B cell (primary cell): ENCODE measurements at regions not wholly inside any gene's neighbourhood (a gene's known extent, or its start where the extent isn't known, plus 50 kb on each side); places are given as distances from the start of the nearest gene placed in this dataset.

Source experiments
- ATAC-seq: fragments of 200-7000 bp; cut with Tn5 transposase; one replicate; pipeline ENCODE4 v1.10.0; 2021; ENCODE audit warnings: low read depth, mild to moderate bottlenecking, moderate number of reproducible peaks, moderate library complexity
- CTCF ChIA-PET: fragments of 350-600 bp; sonication (Branson Sonifier 250); formaldehyde crosslinking; loops from one replicate; lab custom pipeline; 2021; ENCODE audit warnings: antibody characterized with exemption, inconsistent platforms; lab: Charles Lee
- POLR2A ChIA-PET: fragments of 350-600 bp; sonication (Branson Sonifier 250); formaldehyde crosslinking; loops from one replicate; lab custom pipeline; 2021; ENCODE audit warnings: antibody characterized with exemption; lab: Charles Lee
- DNase-seq: peaks from one replicate; pipeline ENCODE4 v3.0.0; 2013
- H2AFZ ChIP-seq: 2 replicates; pipeline ENCODE4 v1.6.1; 2012; ENCODE audit warnings: mild to moderate bottlenecking, low read depth, low read length; ENCODE audit not compliant: insufficient read depth, poor library complexity, severe bottlenecking
- H3K27ac ChIP-seq, 2 donors: 1 replicate in 1 of 2; 2 replicates in 1 of 2; pipeline ENCODE4 v1.5.1; 2012 to 2013; ENCODE audit warnings: low read length in 2 of 2, mild to moderate bottlenecking in 2 of 2, moderate library complexity in 1 of 2
- H3K27me3 ChIP-seq, 4 experiments: fragments of 200-600 bp in 1 of 4; sonication (generic) in 1 of 4; replicated peaks in 1 of 4; 1 replicate in 2 of 4; 2 replicates in 2 of 4; pipeline versions ENCODE4 v1.6.1 to v1.7.0; 2013 to 2016; ENCODE audit warnings: low read length in 3 of 4, mild to moderate bottlenecking in 2 of 4, mixed read lengths in 1 of 4, moderate library complexity in 1 of 4; ENCODE audit not compliant: insufficient read depth in 4 of 4, control insufficient read depth in 3 of 4; ENCODE audit errors: control extremely low read depth in 1 of 4
- H3K36me3 ChIP-seq, 2 experiments: replicated peaks in 1 of 2; 1 replicate in 1 of 2; 2 replicates in 1 of 2; pipeline versions ENCODE4 v1.6.1 to v1.7.1; 2013; ENCODE audit warnings: low read length in 1 of 2; ENCODE audit not compliant: insufficient read depth in 2 of 2, control insufficient read depth in 1 of 2; ENCODE audit errors: control extremely low read depth in 1 of 2, extremely low read depth in 1 of 2
- H3K4me1 ChIP-seq, 2 donors: fragments of 200-600 bp in 1 of 2; sonication (generic) in 1 of 2; 1 replicate in 1 of 2; 2 replicates in 1 of 2; pipeline versions ENCODE4 v1.5.1 to v1.6.1; 2013 to 2017; ENCODE audit warnings: low read length in 2 of 2; ENCODE audit not compliant: control insufficient read depth in 2 of 2, insufficient read depth in 2 of 2
- H3K4me2 ChIP-seq: replicated peaks from 2 replicates; pipeline ENCODE3; 2012; ENCODE audit warnings: mild to moderate bottlenecking, low read depth, low read length; ENCODE audit not compliant: poor library complexity, severe bottlenecking
- H3K4me3 ChIP-seq, 5 experiments: fragments of 200-600 bp in 1 of 5; sonication (generic) in 1 of 5; 1 replicate in 3 of 5; 2 replicates in 2 of 5; pipeline versions ENCODE4 v1.5.1 to v1.7.0; 2011 to 2016; ENCODE audit warnings: low read length in 4 of 5, mild to moderate bottlenecking in 4 of 5, low read depth in 2 of 5, control low read depth in 1 of 5, moderate library complexity in 1 of 5; ENCODE audit not compliant: insufficient read depth in 1 of 5; ENCODE audit errors: control extremely low read depth in 1 of 5, extremely low read depth in 1 of 5
- H3K79me2 ChIP-seq: fragments of 200-600 bp; sonication (generic); one replicate; pipeline ENCODE4 v1.6.0; 2016; ENCODE audit warnings: low read length; ENCODE audit not compliant: control insufficient read depth, insufficient read depth
- H3K9ac ChIP-seq: fragments of 200-600 bp; sonication (generic); 2 replicates; pipeline ENCODE4 v1.6.1; 2017; ENCODE audit warnings: mild to moderate bottlenecking, low read length, moderate library complexity
- H3K9me3 ChIP-seq, 3 donors: one replicate each; pipeline versions ENCODE4 v1.6.1 to v1.7.1; 2013; ENCODE audit warnings: low read length in 2 of 3; ENCODE audit not compliant: control insufficient read depth in 2 of 3, insufficient read depth in 1 of 3; ENCODE audit errors: control extremely low read depth in 1 of 3
- H4K20me1 ChIP-seq: 2 replicates; pipeline ENCODE4 v1.6.0; 2012; ENCODE audit warnings: mild to moderate bottlenecking, low read length; ENCODE audit not compliant: insufficient read depth, control insufficient read depth, poor library complexity, severe bottlenecking
- H3K27ac Mint-ChIP-seq: one replicate; pipeline ENCODE4 v1.8.0; 2021; ENCODE audit warnings: mixed read lengths
- H3K27me3 Mint-ChIP-seq: one replicate; pipeline ENCODE4 v1.8.0; 2021; ENCODE audit warnings: mixed read lengths
- H3K4me1 Mint-ChIP-seq: one replicate; pipeline ENCODE4 v1.8.0; 2021; ENCODE audit warnings: mixed read lengths
- H3K4me3 Mint-ChIP-seq: one replicate; pipeline ENCODE4 v1.8.0; 2021; ENCODE audit warnings: mixed read lengths
- H3K9me3 Mint-ChIP-seq: one replicate; pipeline ENCODE4 v1.8.0; 2022; ENCODE audit warnings: mixed read lengths; ENCODE audit not compliant: insufficient read depth
- CTCF ChIP-seq: fragments of 200-600 bp; IDR thresholded peaks from one replicate; pipeline ENCODE4 v1.8.0; 2022; ENCODE audit warnings: antibody characterized with exemption, mild to moderate bottlenecking
- EZH2 ChIP-seq: IDR thresholded peaks from 2 replicates; pipeline ENCODE4 v1.6.1; 2012; ENCODE audit warnings: borderline replicate concordance, low read depth, mild to moderate bottlenecking, moderate library complexity, low read length; ENCODE audit not compliant: insufficient read depth, poor library complexity, severe bottlenecking
- WGBS: methylation state at CpG from one replicate; pipeline ENCODE4 v1.1.5; 2013; ENCODE audit warnings: missing lambda C conversion rate; ENCODE audit not compliant: insufficient coverage; 5-methylcytosine and 5-hydroxymethylcytosine counted together
- intact Hi-C: fragments of 100-400 bp; cut with micrococcal nuclease; formaldehyde crosslinking; loops from one replicate; pipeline ENCODE4 v1.10.0; 2022

DNA sequence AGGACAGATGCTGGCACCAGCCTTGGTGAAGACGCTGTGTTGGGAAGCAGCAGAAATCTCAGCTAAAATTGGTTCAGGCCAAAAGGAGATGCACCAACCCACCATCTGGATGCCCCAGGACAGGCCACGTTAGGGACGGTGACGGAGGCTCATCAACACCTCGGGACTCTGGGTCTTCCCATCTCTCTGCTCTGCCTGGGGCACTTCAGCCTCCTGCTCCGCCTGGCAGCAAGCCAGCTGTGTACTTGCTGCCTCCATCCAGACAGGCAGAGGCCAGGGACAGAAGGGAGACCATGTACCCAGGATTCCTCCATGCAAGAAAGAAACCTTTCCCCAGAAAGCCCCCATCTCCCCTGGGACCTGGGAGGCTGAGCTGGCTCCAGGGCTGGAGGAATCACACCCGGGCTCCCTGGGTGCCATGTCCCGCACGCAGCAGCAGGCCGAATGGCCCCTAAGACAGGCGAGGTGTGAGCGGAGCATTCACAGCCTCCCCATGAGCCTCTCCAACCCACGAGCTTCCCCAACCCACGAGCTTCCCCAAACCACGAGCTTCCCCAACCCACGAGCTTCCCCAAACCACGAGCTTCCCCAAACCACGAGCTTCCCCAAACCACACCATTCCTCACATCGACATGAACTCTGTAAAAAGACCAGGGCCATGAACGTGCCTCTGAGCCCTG is 274.5 kb downstream of the C16orf95 start:
- no peak overlapping the region for H3K27ac ChIP-seq
- no peaks in the 10 kb centered on the region for H3K36me3 ChIP-seq
- POLR2A ChIA-PET: no interaction called here
- Mint-ChIP-seq H3K27ac (no peak overlapping the region), H3K9me3 (no peaks in the 10 kb centered on the region), H3K4me3 (no peak overlapping the region), H3K27me3 (peaks cover 4% of the 10 kb centered on the region), H3K4me1 (no peaks in the 10 kb centered on the region)
- peaks cover 0 to 4% (median 0%) of the 10 kb centered on the region in 4 experiments for H3K27me3 ChIP-seq
- 46% methylated on average over 17 of the region's 20 CpGs for WGBS
- ATAC-seq (no peak), DNase-seq (no peak)
- H4K20me1 ChIP-seq: no peaks in the 10 kb centered on the region
- no peaks in the 10 kb centered on the region for H3K9me3 ChIP-seq
- no peak overlapping the region for H3K9ac ChIP-seq
- CTCF ChIA-PET: no interaction called here
- no peak for TF ChIP-seq CTCF
- no peak for TF ChIP-seq EZH2
- H3K4me1 ChIP-seq: no peaks in the 10 kb centered on the region
- no peak overlapping the region for H2AFZ ChIP-seq
- intact Hi-C loops: no loop called here
- no peaks in the 10 kb centered on the region for H3K79me2 ChIP-seq
- H3K4me3 ChIP-seq: no peak overlapping the region
- H3K4me2 ChIP-seq: no peak overlapping the region

GRCh38 chr16:87043231-87044031 is 273.8 kb downstream of the C16orf95 start:
- Histone ChIP-seq H2AFZ (no peak overlapping the region), H4K20me1 (no peaks in the 10 kb centered on the region), H3K9me3 (no peaks in the 10 kb centered on the region), H3K27me3 (peaks cover 0 to 4% (median 0%) of the 10 kb centered on the region in 4 experiments), H3K36me3 (no peaks in the 10 kb centered on the region), H3K4me2 (no peak overlapping the region), H3K27ac (no peak overlapping the region), H3K4me3 (no peak overlapping the region), H3K79me2 (no peaks in the 10 kb centered on the region), H3K9ac (no peak overlapping the region), H3K4me1 (no peaks in the 10 kb centered on the region)
- no peak for TF ChIP-seq CTCF
- no peak for TF ChIP-seq EZH2
- no peak for DNase-seq
- ChIA-PET CTCF (no interaction called here), POLR2A (interaction anchor here (0.6 kb wide), 1 partner anchor 1480 kb away, joined by 5 read pairs; no protein-coding TSS in a partner anchor)
- ATAC-seq: no peak
- Mint-ChIP-seq H3K9me3 (no peaks in the 10 kb centered on the region), H3K27me3 (peaks cover 4% of the 10 kb centered on the region), H3K4me1 (no peaks in the 10 kb centered on the region), H3K27ac (no peak overlapping the region), H3K4me3 (no peak overlapping the region)
- intact Hi-C loops: no loop called here
- 53% methylated on average over 14 of the region's 20 CpGs for WGBS
